Suprapubic skin (tissue), 3 donors: ENCODE measurements at regions not wholly inside any gene's neighbourhood (a gene's known extent, or its start where the extent isn't known, plus 50 kb on each side); places are given as distances from the start of the nearest gene placed in this dataset.

Experiments
- EP300 ChIP-seq: sonication (generic); formaldehyde crosslinking; IDR thresholded peaks from one replicate; pipeline ENCODE4 v1.6.1; 2017; ENCODE audit warnings: antibody characterized with exemption
- POLR2A ChIP-seq, 2 donors: fragments of 450-650 bp; IDR thresholded peaks; one replicate each; pipeline ENCODE4 v1.6.1; 2017; ENCODE audit warnings: antibody characterized with exemption in 2 of 2, mild to moderate bottlenecking in 2 of 2, moderate library complexity in 2 of 2
- TF ChIP-seq, protein P1 (sequence below), 2 donors: fragments of 200-600 bp in 1 of 2; fragments of 450-650 bp in 1 of 2; sonication (generic) in 1 of 2; IDR thresholded peaks; one replicate each; pipeline ENCODE4 v1.5.1; 2016 to 2019; ENCODE audit warnings: antibody characterized with exemption in 2 of 2, mild to moderate bottlenecking in 1 of 2, moderate library complexity in 1 of 2

DNA sequence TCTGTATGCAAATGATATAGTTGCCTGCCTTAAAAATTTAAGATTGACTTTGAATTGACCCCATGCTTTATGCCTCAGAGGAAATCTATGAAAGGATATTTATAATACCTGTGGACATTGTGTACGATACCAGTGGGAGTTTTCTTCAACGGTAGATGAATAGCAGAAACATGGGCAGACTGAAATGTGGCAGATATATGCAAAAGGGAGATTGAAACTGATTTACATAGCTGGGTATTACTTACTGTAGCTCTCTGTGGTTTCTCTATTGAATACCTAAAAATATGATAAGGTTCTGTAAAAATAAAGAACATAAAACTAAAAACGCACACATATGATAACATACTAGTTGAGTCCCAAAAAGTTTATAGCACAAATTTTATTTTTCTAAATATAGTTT, 345.2 kb upstream of the PCSK5 start:
- TF ChIP-seq, protein P1, sequence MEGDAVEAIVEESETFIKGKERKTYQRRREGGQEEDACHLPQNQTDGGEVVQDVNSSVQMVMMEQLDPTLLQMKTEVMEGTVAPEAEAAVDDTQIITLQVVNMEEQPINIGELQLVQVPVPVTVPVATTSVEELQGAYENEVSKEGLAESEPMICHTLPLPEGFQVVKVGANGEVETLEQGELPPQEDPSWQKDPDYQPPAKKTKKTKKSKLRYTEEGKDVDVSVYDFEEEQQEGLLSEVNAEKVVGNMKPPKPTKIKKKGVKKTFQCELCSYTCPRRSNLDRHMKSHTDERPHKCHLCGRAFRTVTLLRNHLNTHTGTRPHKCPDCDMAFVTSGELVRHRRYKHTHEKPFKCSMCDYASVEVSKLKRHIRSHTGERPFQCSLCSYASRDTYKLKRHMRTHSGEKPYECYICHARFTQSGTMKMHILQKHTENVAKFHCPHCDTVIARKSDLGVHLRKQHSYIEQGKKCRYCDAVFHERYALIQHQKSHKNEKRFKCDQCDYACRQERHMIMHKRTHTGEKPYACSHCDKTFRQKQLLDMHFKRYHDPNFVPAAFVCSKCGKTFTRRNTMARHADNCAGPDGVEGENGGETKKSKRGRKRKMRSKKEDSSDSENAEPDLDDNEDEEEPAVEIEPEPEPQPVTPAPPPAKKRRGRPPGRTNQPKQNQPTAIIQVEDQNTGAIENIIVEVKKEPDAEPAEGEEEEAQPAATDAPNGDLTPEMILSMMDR (IDR thresholded peaks at IDR 0.05): no peak
- TF ChIP-seq EP300: no peak
- no peak for TF ChIP-seq POLR2A (IDR thresholded peaks at IDR 0.05)
